Calu3 (cell line): ENCODE measurements at regions not wholly inside any gene's neighbourhood (a gene's known extent, or its start where the extent isn't known, plus 50 kb on each side); places are given as distances from the start of the nearest gene placed in this dataset.
"Not testable (repeated sequence)": the region's sequence is repeated elsewhere in the genome, so short reads cannot be mapped to it uniquely, and the experiment has no call there.

ENCODE experiments used
- BruUV-seq: library from RNA; stranded (reverse); fragments of 400-500 nt; replicated peaks from 2 replicates; lab custom pipeline; 2021; lab: Mats Ljungman, UMichigan
- CTCF ChIA-PET: fragments of 300-600 bp; sonication (Branson Sonifier 250); formaldehyde crosslinking; loops from one replicate; lab custom pipeline; 2022; ENCODE audit warnings: antibody characterized with exemption; lab: Charles Lee
- DNase-seq: peaks from one replicate; pipeline ENCODE4 v3.0.0; 2022
- H3K27ac Mint-ChIP-seq: one replicate; pipeline ENCODE4 v1.8.0; 2022; ENCODE audit warnings: mixed read lengths; ENCODE audit not compliant: unreplicated experiment
- H3K27me3 Mint-ChIP-seq: one replicate; pipeline ENCODE4 v1.8.0; 2022; ENCODE audit warnings: mixed read lengths; ENCODE audit not compliant: unreplicated experiment
- H3K36me3 Mint-ChIP-seq: one replicate; pipeline ENCODE4 v1.8.0; 2022; ENCODE audit warnings: mild to moderate bottlenecking, moderate library complexity, mixed read lengths; ENCODE audit not compliant: insufficient read depth, unreplicated experiment
- H3K4me1 Mint-ChIP-seq: one replicate; pipeline ENCODE4 v1.8.0; 2022; ENCODE audit warnings: mild to moderate bottlenecking, low read depth, mixed read lengths; ENCODE audit not compliant: unreplicated experiment
- H3K4me3 Mint-ChIP-seq: one replicate; pipeline ENCODE4 v1.8.0; 2022; ENCODE audit warnings: mild to moderate bottlenecking, low read depth, moderate library complexity, mixed read lengths; ENCODE audit not compliant: unreplicated experiment
- H3K9me3 Mint-ChIP-seq: one replicate; pipeline ENCODE4 v1.8.0; 2022; ENCODE audit warnings: low read depth, mixed read lengths; ENCODE audit not compliant: unreplicated experiment
- intact Hi-C: fragments of 100-400 bp; cut with micrococcal nuclease; formaldehyde crosslinking; loops from one replicate; pipeline ENCODE4 v1.10.0; 2022; ENCODE audit not compliant: unreplicated experiment
- TF ChIP-seq, protein P1 (sequence below): fragments of 200-600 bp; IDR thresholded peaks from one replicate; pipeline ENCODE4 v1.8.0; 2022; ENCODE audit warnings: antibody characterized with exemption; ENCODE audit not compliant: unreplicated experiment

DNA sequence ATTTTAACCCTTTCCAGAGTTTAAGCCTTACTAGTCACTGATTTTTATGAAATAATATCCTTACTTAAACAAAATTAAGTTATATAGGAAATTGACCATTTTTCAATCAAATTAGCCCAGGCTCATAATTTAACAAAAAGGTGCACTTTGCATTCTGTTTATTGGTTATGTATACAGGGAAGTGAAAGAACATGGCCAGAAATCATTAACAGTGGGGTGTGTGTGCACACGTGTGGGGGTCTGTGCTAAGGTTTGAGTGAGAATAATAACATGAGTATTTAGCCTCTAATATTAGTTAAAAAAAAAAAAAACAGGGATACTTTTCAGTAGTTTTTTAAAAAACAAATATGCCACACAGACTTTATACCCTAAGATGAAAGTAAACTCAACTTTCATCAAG is 510.5 kb upstream of the PFKP start:
- no peak overlapping the region for H3K27ac Mint-ChIP-seq
- H3K36me3 Mint-ChIP-seq = no peaks in the 10 kb centered on the region
- no peak for DNase-seq
- BruUV-seq = no TSS peak
- peaks cover 5% of the 10 kb centered on the region for H3K9me3 Mint-ChIP-seq
- no peak overlapping the region for H3K4me3 Mint-ChIP-seq
- CTCF ChIA-PET = no interaction called here
- TF ChIP-seq, protein P1, sequence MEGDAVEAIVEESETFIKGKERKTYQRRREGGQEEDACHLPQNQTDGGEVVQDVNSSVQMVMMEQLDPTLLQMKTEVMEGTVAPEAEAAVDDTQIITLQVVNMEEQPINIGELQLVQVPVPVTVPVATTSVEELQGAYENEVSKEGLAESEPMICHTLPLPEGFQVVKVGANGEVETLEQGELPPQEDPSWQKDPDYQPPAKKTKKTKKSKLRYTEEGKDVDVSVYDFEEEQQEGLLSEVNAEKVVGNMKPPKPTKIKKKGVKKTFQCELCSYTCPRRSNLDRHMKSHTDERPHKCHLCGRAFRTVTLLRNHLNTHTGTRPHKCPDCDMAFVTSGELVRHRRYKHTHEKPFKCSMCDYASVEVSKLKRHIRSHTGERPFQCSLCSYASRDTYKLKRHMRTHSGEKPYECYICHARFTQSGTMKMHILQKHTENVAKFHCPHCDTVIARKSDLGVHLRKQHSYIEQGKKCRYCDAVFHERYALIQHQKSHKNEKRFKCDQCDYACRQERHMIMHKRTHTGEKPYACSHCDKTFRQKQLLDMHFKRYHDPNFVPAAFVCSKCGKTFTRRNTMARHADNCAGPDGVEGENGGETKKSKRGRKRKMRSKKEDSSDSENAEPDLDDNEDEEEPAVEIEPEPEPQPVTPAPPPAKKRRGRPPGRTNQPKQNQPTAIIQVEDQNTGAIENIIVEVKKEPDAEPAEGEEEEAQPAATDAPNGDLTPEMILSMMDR = no peak
- no peaks in the 10 kb centered on the region for H3K4me1 Mint-ChIP-seq
- intact Hi-C loops = no loop called here
- H3K27me3 Mint-ChIP-seq = no peaks in the 10 kb centered on the region

DNA sequence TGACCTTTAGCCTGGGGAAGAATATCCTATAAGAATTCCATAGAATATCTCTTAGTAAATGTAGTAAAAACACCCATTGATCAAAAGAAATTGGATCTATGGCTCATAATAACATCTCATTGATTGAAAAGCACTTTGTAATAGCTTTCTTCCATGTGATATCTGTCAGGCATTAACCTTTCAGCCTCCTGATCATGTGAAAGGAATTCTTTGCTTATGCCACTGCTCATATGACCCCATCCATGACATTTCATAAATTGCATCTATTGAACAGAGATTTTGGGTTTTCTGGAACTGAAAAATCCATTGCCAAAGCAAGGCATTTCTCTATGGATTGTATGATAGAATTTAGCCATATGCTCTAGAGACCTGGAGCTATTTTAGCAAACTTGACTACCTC is 519.3 kb upstream of the PFKP start:
- intact Hi-C loops = no loop called here
- no peaks in the 10 kb centered on the region for H3K4me1 Mint-ChIP-seq
- peaks cover 17% of the 10 kb centered on the region for H3K9me3 Mint-ChIP-seq
- H3K27ac Mint-ChIP-seq = no peak overlapping the region
- no peak for DNase-seq
- H3K36me3 Mint-ChIP-seq = no peaks in the 10 kb centered on the region
- no peak overlapping the region for H3K4me3 Mint-ChIP-seq
- H3K27me3 Mint-ChIP-seq = no peaks in the 10 kb centered on the region
- TF ChIP-seq, protein P1 = no peak
- CTCF ChIA-PET = no interaction called here
- BruUV-seq = no TSS peak

DNA sequence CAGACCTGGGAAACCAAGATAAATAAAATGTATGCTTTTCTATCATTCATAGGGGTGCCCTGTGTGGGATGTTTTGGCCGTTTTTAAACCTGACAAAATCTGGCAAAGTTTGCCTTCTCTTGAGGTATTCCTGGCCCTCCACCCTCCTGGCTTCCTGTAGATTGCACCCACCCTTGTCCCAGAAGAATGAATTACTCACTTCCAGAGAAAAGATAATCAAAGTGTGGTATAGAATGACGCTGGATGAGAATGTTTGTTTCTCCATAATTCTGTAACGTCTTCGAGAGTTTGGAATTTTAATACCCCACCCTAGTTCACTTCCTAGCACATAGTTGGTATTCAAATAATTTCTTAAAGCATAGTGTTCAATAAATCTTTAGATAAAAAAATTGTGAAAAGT is 519.7 kb upstream of the PFKP start:
- no peak for DNase-seq
- H3K4me1 Mint-ChIP-seq = no peaks in the 10 kb centered on the region
- no peak overlapping the region for H3K4me3 Mint-ChIP-seq
- no peak overlapping the region for H3K27ac Mint-ChIP-seq
- H3K27me3 Mint-ChIP-seq = no peaks in the 10 kb centered on the region
- intact Hi-C loops = no loop called here
- H3K9me3 Mint-ChIP-seq = peaks cover 17% of the 10 kb centered on the region
- H3K36me3 Mint-ChIP-seq = no peaks in the 10 kb centered on the region
- CTCF ChIA-PET = no interaction called here
- no TSS peak for BruUV-seq
- TF ChIP-seq, protein P1 = no peak

DNA sequence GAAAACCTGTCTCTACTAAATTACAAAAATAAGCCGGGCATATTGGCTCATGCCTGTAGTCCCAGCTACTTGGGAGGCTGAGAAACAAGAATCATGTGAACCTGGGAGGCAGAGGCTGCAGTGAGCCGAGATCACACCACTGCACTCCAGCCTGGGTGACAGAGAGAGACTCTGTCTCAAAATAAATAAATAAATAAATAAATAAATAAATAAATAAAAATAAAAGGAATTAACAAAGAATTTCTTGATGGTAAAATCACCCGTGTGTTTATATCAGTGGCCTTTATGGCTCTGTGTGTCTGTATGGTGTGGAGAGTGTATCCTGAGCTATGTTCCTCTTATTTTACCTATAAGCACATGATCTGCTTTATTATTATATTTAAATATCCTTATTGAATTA is 520.5 kb upstream of the PFKP start:
- not testable (repeated sequence) for H3K4me3 Mint-ChIP-seq, BruUV-seq

DNA sequence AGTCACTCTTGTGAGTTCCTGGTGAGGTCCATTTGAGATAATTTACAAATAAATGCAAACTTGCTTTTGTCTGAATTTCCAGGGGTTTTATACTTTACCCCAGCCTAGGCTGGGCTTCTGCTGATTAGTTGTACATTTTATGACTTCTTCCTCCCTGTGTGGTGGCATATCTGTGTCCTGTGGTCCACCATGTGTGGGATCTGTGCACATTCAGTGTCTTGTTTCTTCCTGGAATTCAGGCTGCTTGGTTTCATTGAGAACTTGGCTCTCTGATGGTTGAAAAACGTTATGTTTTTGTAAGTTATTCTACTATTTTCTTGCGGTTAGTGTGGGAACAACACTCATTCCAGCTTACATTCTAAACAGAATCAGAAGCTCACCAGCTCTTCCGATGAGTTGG is 523.4 kb upstream of the PFKP start:
- Mint-ChIP-seq H3K27ac (no peak overlapping the region), H3K27me3 (no peaks in the 10 kb centered on the region), H3K9me3 (peaks cover 9% of the 10 kb centered on the region), H3K4me1 (no peaks in the 10 kb centered on the region), H3K4me3 (no peak overlapping the region), H3K36me3 (no peaks in the 10 kb centered on the region)
- intact Hi-C loops = no loop called here
- TF ChIP-seq, protein P1 = no peak
- no TSS peak for BruUV-seq
- no peak for DNase-seq
- CTCF ChIA-PET = no interaction called here

More for the DNA sequence above, 520.5 kb upstream of the PFKP start:
- H3K27ac Mint-ChIP-seq, DNase-seq, CTCF ChIA-PET, intact Hi-C loops, H3K4me1 Mint-ChIP-seq, H3K36me3 Mint-ChIP-seq, H3K27me3 Mint-ChIP-seq: not testable (repeated sequence)
- peaks cover 16% of the 10 kb centered on the region for H3K9me3 Mint-ChIP-seq
